ENCODE measurements at regions not wholly inside any gene's neighbourhood (a gene's known extent, or its start where the extent isn't known, plus 50 kb on each side); places are given as distances from the start of the nearest gene placed in this dataset.

- no peak for TF ChIP-seq MAX (CRISPR knock-in tag; IDR thresholded peaks at IDR 0.05)
- no peak for TF ChIP-seq PRDM15 (CRISPR knock-in tag; IDR thresholded peaks at IDR 0.05)
- TF ChIP-seq ZSCAN18 (CRISPR knock-in tag; IDR thresholded peaks at IDR 0.05): no peak
- no peak for TF ChIP-seq USF2 (CRISPR knock-in tag; IDR thresholded peaks at IDR 0.05)
- no peak for TF ChIP-seq ZNF232 (CRISPR knock-in tag; IDR thresholded peaks at IDR 0.05)
- no peak for TF ChIP-seq CTCF (IDR thresholded peaks at IDR 0.05)
- no peak for TF ChIP-seq E2F5 (CRISPR knock-in tag; IDR thresholded peaks at IDR 0.05)
- TF ChIP-seq GABPB1 (CRISPR knock-in tag; IDR thresholded peaks at IDR 0.05): no peak
- no peak for TF ChIP-seq E2F1 (CRISPR knock-in tag; IDR thresholded peaks at IDR 0.05)
Measured at GRCh38 chr2:236714080-236714479, 144.5 kb downstream of the ACKR3 start.
